ENCODE measurements at regions not wholly inside any gene's neighbourhood (a gene's known extent, or its start where the extent isn't known, plus 50 kb on each side); places are given as distances from the start of the nearest gene placed in this dataset.

DNA sequence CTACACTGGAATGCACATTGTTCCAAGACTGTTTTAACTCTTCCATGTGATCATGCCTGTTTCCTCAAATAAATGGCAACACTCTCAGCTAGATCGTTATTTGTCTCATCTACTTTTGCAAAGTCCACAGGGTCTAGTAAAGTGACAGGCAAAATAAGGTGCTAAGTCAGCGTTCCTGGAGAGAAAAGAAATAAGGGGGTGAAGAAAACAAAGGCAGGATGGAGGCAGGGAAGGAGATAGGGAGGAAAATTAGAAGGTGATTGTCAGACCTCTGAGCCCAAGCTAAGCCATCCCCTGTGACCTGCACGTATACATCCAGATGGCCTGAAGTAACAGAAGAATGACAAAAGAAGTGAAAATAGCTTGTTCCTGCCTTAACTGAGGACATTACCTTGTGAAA lies 132.1 kb downstream of the RAB38 start:
- no peak overlapping the region for H3K27ac ChIP-seq
- TF ChIP-seq POLR2A (IDR thresholded peaks at IDR 0.05), result no peak
- TF ChIP-seq CTCF (IDR thresholded peaks at IDR 0.05), result no peak
- no peaks in the 10 kb centered on the region for H3K4me1 ChIP-seq
- no peak overlapping the region for H3K4me3 ChIP-seq (replicated peaks in 1 of 3)
- no peak for DNase-seq
- intact Hi-C loops (cut with DNase I), result no loop called here
- no peaks in the 10 kb centered on the region for H3K9me3 ChIP-seq
- no peaks in the 10 kb centered on the region for H3K27me3 ChIP-seq
- H3K36me3 ChIP-seq, result no peaks in the 10 kb centered on the region
- WGBS, 2 donors, result 45 to 52% methylated on average over 3 of the region's 3 CpGs

GRCh38 chr11:88042647-88043046 lies 132.6 kb downstream of the RAB38 start:
- no peaks in the 10 kb centered on the region for H3K9me3 ChIP-seq
- TF ChIP-seq CTCF (IDR thresholded peaks at IDR 0.05), result no peak
- no peak for TF ChIP-seq POLR2A (IDR thresholded peaks at IDR 0.05)
- intact Hi-C loops (cut with DNase I), result no loop called here
- H3K4me3 ChIP-seq (replicated peaks in 1 of 3), result no peak overlapping the region
- H3K36me3 ChIP-seq, result no peaks in the 10 kb centered on the region
- no peak overlapping the region for H3K27ac ChIP-seq
- H3K4me1 ChIP-seq, result no peaks in the 10 kb centered on the region
- no peaks in the 10 kb centered on the region for H3K27me3 ChIP-seq
- WGBS, 2 donors, result 60 to 75% methylated on average over 1 of the region's 1 CpG
- DNase-seq, result no peak

DNA sequence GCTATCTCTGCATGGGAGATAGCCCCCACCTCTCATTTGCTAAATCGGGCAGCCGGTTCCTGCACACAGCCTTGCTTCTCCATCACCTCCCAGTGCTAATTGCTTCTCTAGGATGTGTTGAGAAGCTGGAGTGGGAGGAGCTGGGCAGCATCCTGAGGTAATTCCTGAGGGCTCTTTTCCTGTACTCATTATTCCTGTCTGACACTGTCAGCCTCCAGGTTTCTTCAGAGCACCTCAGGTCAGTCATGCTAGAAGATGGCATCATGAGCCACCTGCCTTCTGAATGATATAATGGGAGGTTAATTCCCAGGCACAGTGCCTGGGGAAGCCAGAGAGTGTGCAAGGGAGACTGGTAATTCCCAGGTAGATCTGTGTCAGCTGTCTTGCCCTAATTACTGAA lies 133.0 kb downstream of the RAB38 start:
- intact Hi-C loops (cut with DNase I), result no loop called here
- H3K4me1 ChIP-seq, result no peaks in the 10 kb centered on the region
- H3K9me3 ChIP-seq, result no peaks in the 10 kb centered on the region
- no peaks in the 10 kb centered on the region for H3K27me3 ChIP-seq
- no peak overlapping the region for H3K27ac ChIP-seq
- 52 to 75% methylated on average over 2 of the region's 2 CpGs for WGBS, 2 donors
- TF ChIP-seq POLR2A (IDR thresholded peaks at IDR 0.05), result no peak
- no peak for TF ChIP-seq CTCF (IDR thresholded peaks at IDR 0.05)
- no peak overlapping the region for H3K4me3 ChIP-seq (replicated peaks in 1 of 3)
- no peaks in the 10 kb centered on the region for H3K36me3 ChIP-seq
- no peak for DNase-seq

DNA sequence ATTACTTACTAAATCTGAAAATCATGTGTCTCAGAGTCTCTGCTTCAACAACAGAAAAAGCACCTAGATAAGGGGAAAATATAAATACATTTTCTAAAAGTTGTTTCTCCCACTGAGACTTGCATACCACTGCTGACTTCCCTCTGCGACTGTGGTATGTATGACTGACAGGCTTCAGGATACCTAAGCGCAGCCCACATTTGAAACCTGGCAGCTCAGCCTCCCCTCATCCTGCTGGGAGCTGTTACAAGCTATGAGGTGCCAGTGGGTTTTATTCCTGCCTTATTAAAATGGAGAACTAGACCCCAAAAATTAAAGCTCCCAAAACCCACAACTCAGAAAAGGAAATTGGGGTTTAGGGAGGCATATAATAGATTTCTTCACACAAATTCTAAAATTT lies 133.6 kb downstream of the RAB38 start:
- DNase-seq, result no peak
- intact Hi-C loops (cut with DNase I), result no loop called here
- Histone ChIP-seq H3K36me3 (no peaks in the 10 kb centered on the region), H3K27ac (no peak overlapping the region), H3K4me1 (no peaks in the 10 kb centered on the region), H3K9me3 (no peaks in the 10 kb centered on the region), H3K27me3 (no peaks in the 10 kb centered on the region), H3K4me3 (replicated peaks in 1 of 3) (no peak overlapping the region)
- TF ChIP-seq POLR2A (IDR thresholded peaks at IDR 0.05) (no peak), CTCF (IDR thresholded peaks at IDR 0.05) (no peak)
- 78 to 83% methylated on average over 2 of the region's 2 CpGs for whole genome bisulfite sequencing, 2 donors

- no peak for DNase-seq
- Histone ChIP-seq H3K4me1 (no peaks in the 10 kb centered on the region), H3K27me3 (no peaks in the 10 kb centered on the region), H3K36me3 (no peaks in the 10 kb centered on the region), H3K27ac (no peak overlapping the region), H3K4me3 (replicated peaks in 1 of 3) (no peak overlapping the region), H3K9me3 (no peaks in the 10 kb centered on the region)
- no peak for TF ChIP-seq POLR2A (IDR thresholded peaks at IDR 0.05)
- no peak for TF ChIP-seq CTCF (IDR thresholded peaks at IDR 0.05)
- 90 to 91% methylated on average over 1 of the region's 1 CpG for WGBS, 2 donors
- intact Hi-C loops (cut with DNase I), result no loop called here
Observed at GRCh38 chr11:88040148-88040496, 135.1 kb downstream of the RAB38 start.
